Keratinocyte (primary cell): ENCODE measurements at regions not wholly inside any gene's neighbourhood (a gene's known extent, or its start where the extent isn't known, plus 50 kb on each side); places are given as distances from the start of the nearest gene placed in this dataset.

Source experiments
- DNase-seq: peaks from one replicate; pipeline ENCODE4 v3.0.0-alpha.2; 2011; ENCODE audit warnings: low read depth, missing footprints, low spot score
- FAIRE-seq: peaks from 2 replicates; lab custom pipeline; 2011; peaks lifted over from hg19 to GRCh38; lab: Jason Lieb, UNC
- H2AFZ ChIP-seq: 2 replicates; pipeline ENCODE4 v1.6.0; 2012; ENCODE audit warnings: low read length, control low read depth, inconsistent platforms; ENCODE audit not compliant: control insufficient read depth
- H3K27ac ChIP-seq: 2 replicates; pipeline ENCODE4 v1.5.1; 2011; ENCODE audit warnings: low read length; ENCODE audit not compliant: control insufficient read depth, insufficient read depth
- H3K27me3 ChIP-seq: 3 replicates; pipeline ENCODE4 v1.6.0; 2011; ENCODE audit warnings: low read length; ENCODE audit not compliant: control insufficient read depth, insufficient read depth; ENCODE audit errors: extremely low read depth
- H3K36me3 ChIP-seq, 2 experiments: 2 replicates in 1 of 2; 3 replicates in 1 of 2; pipeline ENCODE4 v1.5.1; 2011; ENCODE audit warnings: low read length in 2 of 2, mild to moderate bottlenecking in 1 of 2; ENCODE audit not compliant: control insufficient read depth in 2 of 2, insufficient read depth in 2 of 2; ENCODE audit errors: extremely low read depth in 1 of 2
- H3K4me1 ChIP-seq: 3 replicates; pipeline ENCODE4 v1.5.1; 2011; ENCODE audit warnings: low read length; ENCODE audit not compliant: control insufficient read depth, insufficient read depth; ENCODE audit errors: extremely low read depth
- H3K4me2 ChIP-seq: 3 replicates; pipeline ENCODE4 v1.6.0; 2011; ENCODE audit warnings: low read depth, low read length; ENCODE audit not compliant: control insufficient read depth, insufficient read depth; ENCODE audit errors: extremely low read depth
- H3K4me3 ChIP-seq, 3 experiments: fragments of 200-600 bp in 1 of 3; sonication (generic) in 1 of 3; 2 replicates in 2 of 3; 3 replicates in 1 of 3; pipeline ENCODE4 v1.5.1; 2011 to 2016; ENCODE audit warnings: low read length in 3 of 3, mild to moderate bottlenecking in 3 of 3, control low read depth in 2 of 3, inconsistent platforms in 1 of 3, low read depth in 1 of 3, mixed read lengths in 1 of 3, mixed run types in 1 of 3, moderate library complexity in 1 of 3; ENCODE audit not compliant: control insufficient read depth in 2 of 3, insufficient read depth in 2 of 3; ENCODE audit errors: extremely low read depth in 1 of 3
- H3K79me2 ChIP-seq: 2 replicates; pipeline ENCODE4 v1.6.0; 2012; ENCODE audit warnings: low read length; ENCODE audit not compliant: control insufficient read depth, insufficient read depth
- H3K9ac ChIP-seq: 3 replicates; pipeline ENCODE4 v1.6.0; 2011; ENCODE audit warnings: low read length; ENCODE audit not compliant: control insufficient read depth, insufficient read depth; ENCODE audit errors: extremely low read depth
- H3K9me1 ChIP-seq: 3 replicates; pipeline ENCODE4 v1.6.0; 2011; ENCODE audit warnings: low read length; ENCODE audit not compliant: control insufficient read depth, insufficient read depth; ENCODE audit errors: extremely low read depth
- H3K9me3 ChIP-seq: 2 replicates; pipeline ENCODE4 v1.5.1; 2012; ENCODE audit warnings: low read depth, low read length; ENCODE audit not compliant: control insufficient read depth
- H4K20me1 ChIP-seq: 3 replicates; pipeline ENCODE4 v1.6.0; 2011; ENCODE audit warnings: low read length; ENCODE audit not compliant: control insufficient read depth, insufficient read depth; ENCODE audit errors: extremely low read depth
- EZH2 ChIP-seq: IDR thresholded peaks from one replicate; pipeline ENCODE4 v1.6.1; 2012; ENCODE audit warnings: inconsistent platforms, mild to moderate bottlenecking, low read length, moderate library complexity
- dilution Hi-C: fragments of 300-500 bp; cut with MboI; formaldehyde crosslinking; loops from one replicate; pipeline ENCODE4 v1.7.0; 2020; ENCODE audit warnings: low sequenced_read_pairs; ENCODE audit not compliant: extremely low pct_ligation_motif_present
- TF ChIP-seq, protein P1 (sequence below), 3 experiments: IDR thresholded peaks in 1 of 3; conservative IDR thresholded peaks in 1 of 3; optimal IDR thresholded peaks in 1 of 3; 2 replicates in 2 of 3; 3 replicates in 1 of 3; pipeline versions ENCODE3 to v1.5.1; 2011; ENCODE audit warnings: low read length in 3 of 3, mild to moderate bottlenecking in 3 of 3, moderate library complexity in 2 of 3, control low read depth in 1 of 3, inconsistent platforms in 1 of 3; ENCODE audit not compliant: insufficient read depth in 2 of 3; ENCODE audit errors: extremely low read depth in 1 of 3

DNA sequence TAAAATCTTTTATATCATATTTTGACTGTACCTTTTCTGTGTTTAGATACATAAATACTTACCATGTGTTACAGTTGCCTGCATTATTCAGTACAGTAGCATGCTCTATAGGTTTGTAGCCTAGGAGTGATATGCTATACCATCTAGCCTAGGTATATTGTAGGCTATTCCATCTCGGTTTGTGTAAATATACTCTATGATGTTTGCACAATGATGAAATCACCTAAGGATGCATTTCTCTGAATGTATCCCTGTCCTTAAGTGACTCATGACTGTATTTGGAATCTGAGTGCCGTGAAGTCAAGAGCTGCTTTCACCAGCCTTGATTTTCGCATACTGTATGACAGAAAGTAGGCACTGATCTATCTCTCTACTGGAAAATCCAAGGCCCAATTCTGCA is 129.9 kb downstream of the UTRN start:
- Histone ChIP-seq H3K9me1 (no peaks in the 10 kb centered on the region), H3K4me1 (peaks cover 15% of the 10 kb centered on the region), H3K4me2 (no peak overlapping the region), H3K9me3 (no peaks in the 10 kb centered on the region), H4K20me1 (no peaks in the 10 kb centered on the region), H3K9ac (no peak overlapping the region), H3K4me3 (no peak overlapping the region), H2AFZ (no peak overlapping the region), H3K27me3 (no peaks in the 10 kb centered on the region), H3K36me3 (no peaks in the 10 kb centered on the region), H3K79me2 (peaks cover 26% of the 10 kb centered on the region), H3K27ac (no peak overlapping the region)
- dilution Hi-C loops: no loop called here
- no peak for DNase-seq
- TF ChIP-seq, protein P1, sequence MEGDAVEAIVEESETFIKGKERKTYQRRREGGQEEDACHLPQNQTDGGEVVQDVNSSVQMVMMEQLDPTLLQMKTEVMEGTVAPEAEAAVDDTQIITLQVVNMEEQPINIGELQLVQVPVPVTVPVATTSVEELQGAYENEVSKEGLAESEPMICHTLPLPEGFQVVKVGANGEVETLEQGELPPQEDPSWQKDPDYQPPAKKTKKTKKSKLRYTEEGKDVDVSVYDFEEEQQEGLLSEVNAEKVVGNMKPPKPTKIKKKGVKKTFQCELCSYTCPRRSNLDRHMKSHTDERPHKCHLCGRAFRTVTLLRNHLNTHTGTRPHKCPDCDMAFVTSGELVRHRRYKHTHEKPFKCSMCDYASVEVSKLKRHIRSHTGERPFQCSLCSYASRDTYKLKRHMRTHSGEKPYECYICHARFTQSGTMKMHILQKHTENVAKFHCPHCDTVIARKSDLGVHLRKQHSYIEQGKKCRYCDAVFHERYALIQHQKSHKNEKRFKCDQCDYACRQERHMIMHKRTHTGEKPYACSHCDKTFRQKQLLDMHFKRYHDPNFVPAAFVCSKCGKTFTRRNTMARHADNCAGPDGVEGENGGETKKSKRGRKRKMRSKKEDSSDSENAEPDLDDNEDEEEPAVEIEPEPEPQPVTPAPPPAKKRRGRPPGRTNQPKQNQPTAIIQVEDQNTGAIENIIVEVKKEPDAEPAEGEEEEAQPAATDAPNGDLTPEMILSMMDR (optimal IDR thresholded peaks at IDR 0.05 in 1 of 3, IDR thresholded peaks at IDR 0.05 in 1 of 3, conservative IDR thresholded peaks at IDR 0.05 in 1 of 3; ENCODE audit: extremely low read depth in 1 of 3, insufficient read depth in 2 of 3, low read length in 3 of 3): no peak
- TF ChIP-seq EZH2: no peak
- peak; percentile 13 for FAIRE-seq

DNA sequence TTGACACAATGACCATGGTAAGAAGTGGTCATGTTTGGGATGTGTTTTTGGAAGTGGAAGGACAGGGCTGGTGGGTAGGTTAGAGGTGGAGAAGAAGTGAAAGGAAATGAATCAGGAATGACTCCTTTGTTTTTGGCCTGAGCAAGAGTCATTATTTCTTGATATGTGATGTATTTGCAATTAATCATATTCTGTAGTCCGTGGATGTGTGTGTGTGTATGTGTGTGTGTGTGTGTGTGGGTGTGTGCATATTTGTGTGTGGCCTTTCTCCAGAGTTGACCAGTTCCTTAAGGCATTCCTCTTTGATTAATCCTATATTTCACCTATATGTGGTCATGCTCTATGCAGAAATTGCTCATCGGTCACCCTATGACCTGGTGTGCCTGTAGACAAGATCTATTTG is 130.7 kb downstream of the UTRN start:
- Histone ChIP-seq H3K27me3 (no peaks in the 10 kb centered on the region), H3K27ac (no peak overlapping the region), H3K4me1 (peaks cover 15% of the 10 kb centered on the region), H3K79me2 (peaks cover 29% of the 10 kb centered on the region), H3K9ac (no peak overlapping the region), H3K9me1 (no peaks in the 10 kb centered on the region), H3K4me2 (peak overlapping the region; percentile 22), H3K4me3 (no peak overlapping the region), H3K36me3 (no peaks in the 10 kb centered on the region), H2AFZ (no peak overlapping the region), H3K9me3 (no peaks in the 10 kb centered on the region), H4K20me1 (no peaks in the 10 kb centered on the region)
- FAIRE-seq (no peak), DNase-seq (peak; percentile 49)
- dilution Hi-C loops: no loop called here
- TF ChIP-seq, protein P1 (optimal IDR thresholded peaks at IDR 0.05 in 1 of 3, IDR thresholded peaks at IDR 0.05 in 1 of 3, conservative IDR thresholded peaks at IDR 0.05 in 1 of 3; ENCODE audit: extremely low read depth in 1 of 3, insufficient read depth in 2 of 3, low read length in 3 of 3): no peak
- no peak for TF ChIP-seq EZH2
